Cardiac fibroblast (primary cell): ENCODE measurements at regions not wholly inside any gene's neighbourhood (a gene's known extent, or its start where the extent isn't known, plus 50 kb on each side); places are given as distances from the start of the nearest gene placed in this dataset.

Source experiments
- DNase-seq, 2 donors: peaks; one replicate each; pipeline versions ENCODE4 v3.0.0 to v3.0.0-alpha.2; 2010; ENCODE audit warnings: low read depth in 2 of 2
- H3K4me3 ChIP-seq, 2 donors: replicated peaks in 1 of 2; 1 replicate in 1 of 2; 2 replicates in 1 of 2; pipeline ENCODE4 v1.5.1; 2011; ENCODE audit warnings: low read depth in 2 of 2, low read length in 2 of 2, mild to moderate bottlenecking in 2 of 2, moderate library complexity in 1 of 2
- CTCF ChIP-seq: IDR thresholded peaks from one replicate; pipeline ENCODE4 v1.5.1; 2011; ENCODE audit warnings: low read depth, mild to moderate bottlenecking, low read length, inconsistent platforms

DNA sequence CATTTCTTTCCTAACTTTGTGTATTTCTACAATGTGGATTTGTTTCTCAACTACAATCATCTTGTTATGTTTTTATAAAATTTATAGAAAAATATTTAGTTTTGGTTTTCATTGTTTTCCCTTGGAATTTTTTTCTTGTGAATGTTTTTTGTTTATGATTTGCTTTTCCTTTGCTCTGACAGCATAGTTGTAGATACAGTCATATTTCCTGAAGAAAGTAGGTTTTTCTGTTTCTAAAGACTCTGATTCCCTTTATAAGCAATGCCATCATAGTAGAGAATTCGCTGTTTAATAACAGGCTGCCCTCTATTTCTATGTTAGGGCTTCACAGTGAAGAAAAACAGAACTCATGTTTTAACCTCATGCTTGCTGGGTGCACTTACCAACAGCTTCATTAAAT is 482.3 kb downstream of the ZBBX start:
- H3K4me3 ChIP-seq: no peak overlapping the region
- no peak for TF ChIP-seq CTCF
- no peak for DNase-seq

- TF ChIP-seq CTCF: no peak
- no peak overlapping the region for H3K4me3 ChIP-seq
These were observed 490.9 kb downstream of the ZBBX start for GRCh38 chr3:166889241-166889640.

DNA sequence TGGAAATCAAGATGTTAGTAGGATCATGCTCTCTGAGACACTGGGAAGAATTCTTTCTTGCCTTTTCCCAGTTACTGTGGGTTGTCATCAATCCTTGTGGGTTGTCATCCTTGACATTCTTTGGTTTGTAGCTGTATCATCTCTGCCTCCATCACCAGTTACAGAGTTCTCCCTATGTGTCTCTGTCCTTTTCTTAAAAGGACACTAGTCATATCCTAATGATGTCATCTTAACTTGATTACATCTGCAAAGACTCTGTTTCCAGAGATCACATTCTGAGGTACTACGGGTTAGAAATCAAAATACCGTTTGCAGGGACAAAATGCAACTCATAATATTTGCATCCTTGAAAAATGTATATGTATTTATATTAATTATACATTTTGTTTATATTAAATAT is 500.4 kb downstream of the ZBBX start:
- no peak for TF ChIP-seq CTCF
- H3K4me3 ChIP-seq: no peak overlapping the region
- no peak for DNase-seq

More at GRCh38 chr3:166889241-166889640, 490.9 kb downstream of the ZBBX start:
- DNase-seq: no peak

DNA sequence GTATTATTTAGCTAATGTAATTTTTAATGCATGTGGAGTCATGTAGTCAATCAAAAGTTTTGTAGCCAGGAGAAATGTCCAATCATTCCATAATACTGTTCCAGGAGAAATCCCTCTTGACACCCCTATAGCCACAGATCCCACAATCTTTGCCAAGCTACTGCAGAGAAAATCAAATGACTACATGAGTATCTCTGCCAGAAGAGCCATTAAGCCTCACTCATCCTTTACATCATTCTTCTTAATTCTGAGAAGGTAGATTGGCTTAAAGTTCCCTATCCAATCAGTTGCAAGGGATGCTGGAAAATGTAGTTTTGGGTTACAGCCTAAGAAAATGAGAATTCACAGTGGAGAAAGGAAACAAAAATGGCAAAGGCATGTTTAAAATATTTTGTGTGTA is 502.1 kb downstream of the ZBBX start:
- TF ChIP-seq CTCF: no peak
- H3K4me3 ChIP-seq: no peak overlapping the region
- no peak for DNase-seq

DNA sequence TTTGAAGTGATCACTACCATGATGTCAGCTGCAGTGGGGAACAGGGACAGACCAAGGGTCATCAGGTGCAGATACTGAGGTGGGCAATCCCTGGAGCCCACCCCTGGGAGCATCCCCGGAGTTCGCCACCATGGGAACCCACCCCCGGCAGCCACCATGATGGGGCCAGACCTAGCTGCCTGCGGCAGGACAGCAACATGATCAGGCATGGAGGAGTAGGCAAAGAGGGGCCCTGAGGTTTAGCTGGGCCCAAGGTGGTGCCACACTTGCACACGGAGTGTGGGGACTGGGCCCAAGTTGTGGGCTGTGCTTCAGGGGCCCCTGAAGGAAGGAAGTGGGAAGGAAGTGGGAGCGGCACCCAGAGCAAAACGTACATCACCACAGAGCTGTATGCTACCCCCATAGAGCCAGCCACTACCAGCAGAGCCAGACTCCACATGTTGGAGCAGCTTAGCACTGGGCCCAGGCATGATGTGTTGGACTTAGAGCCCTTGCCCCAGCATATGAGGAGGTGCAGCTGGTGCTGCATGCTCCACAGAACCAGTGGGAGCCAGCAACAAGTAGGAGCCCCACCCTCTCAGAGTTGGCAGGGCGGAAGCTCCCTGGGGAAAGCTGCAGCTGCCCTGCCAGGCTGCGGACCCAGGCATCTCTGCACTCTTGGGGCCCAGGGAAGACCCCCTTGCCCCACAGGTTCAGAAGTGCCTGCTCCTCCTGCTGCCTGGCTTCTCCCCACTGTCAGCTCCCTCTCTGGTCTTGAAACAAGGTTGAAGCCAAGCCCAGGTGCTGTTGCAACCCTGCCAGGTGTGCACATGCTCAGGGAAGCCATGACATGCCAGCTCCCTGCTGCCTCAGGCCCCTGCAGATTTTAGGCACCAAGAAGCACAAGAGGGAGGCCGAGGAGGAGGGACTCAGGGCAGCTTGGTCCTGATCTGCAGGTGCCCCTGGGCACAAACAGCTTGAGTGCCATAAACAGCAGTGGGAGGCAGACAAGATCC is 515.3 kb downstream of the ZBBX start:
- H3K4me3 ChIP-seq: no peak overlapping the region
- TF ChIP-seq CTCF: no peak
- DNase-seq: no peak

- H3K4me3 ChIP-seq: no peak overlapping the region
- no peak for DNase-seq
- TF ChIP-seq CTCF: no peak
These were observed 519.9 kb downstream of the ZBBX start for GRCh38 chr3:166860217-166860616.
